ENCODE measurements at regions not wholly inside any gene's neighbourhood (a gene's known extent, or its start where the extent isn't known, plus 50 kb on each side); places are given as distances from the start of the nearest gene placed in this dataset.

DNA sequence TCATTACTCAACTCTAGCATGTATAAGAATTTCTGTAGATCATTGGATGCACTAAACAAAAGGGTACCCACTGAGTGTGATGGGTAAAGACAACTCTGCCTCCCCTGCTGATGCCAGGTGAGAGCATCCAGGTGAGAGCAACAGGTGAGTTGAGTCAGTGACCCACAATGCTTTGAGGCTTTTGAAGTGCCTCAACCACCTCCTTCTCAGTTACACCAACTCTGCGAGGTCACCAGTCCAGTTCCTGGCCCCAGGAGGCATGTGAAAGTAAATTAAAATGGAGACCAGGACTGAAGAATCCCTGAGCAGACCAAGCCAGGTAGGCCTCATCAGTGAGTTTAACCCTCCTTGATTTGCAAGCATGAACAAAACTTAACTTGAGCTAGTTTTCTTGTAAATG, 505.8 kb downstream of the EBF1 start:
- Mint-ChIP-seq H3K4me1 (ENCODE audit: insufficient read depth, unreplicated experiment) (peaks cover 16% of the 10 kb centered on the region), H3K27ac (ENCODE audit: low read depth, unreplicated experiment) (no peak overlapping the region), H3K4me3 (ENCODE audit: unreplicated experiment) (no peak overlapping the region), H3K9me3 (ENCODE audit: unreplicated experiment) (no peaks in the 10 kb centered on the region), H3K36me3 (ENCODE audit: insufficient read depth, unreplicated experiment) (no peaks in the 10 kb centered on the region), H3K27me3 (ENCODE audit: insufficient read depth, unreplicated experiment) (no peaks in the 10 kb centered on the region)
- CTCF ChIA-PET: interaction anchor here (0.9 to 1.0 kb wide), 2 partner anchors 9 to 178 kb away, joined by 3 to 4 read pairs; no protein-coding TSS in a partner anchor
- intact Hi-C loops (cut with micrococcal nuclease): no loop called here
- POLR2A ChIA-PET: no interaction called here
- no peak for DNase-seq (ENCODE audit: unreplicated experiment)
- TF ChIP-seq, protein P1, sequence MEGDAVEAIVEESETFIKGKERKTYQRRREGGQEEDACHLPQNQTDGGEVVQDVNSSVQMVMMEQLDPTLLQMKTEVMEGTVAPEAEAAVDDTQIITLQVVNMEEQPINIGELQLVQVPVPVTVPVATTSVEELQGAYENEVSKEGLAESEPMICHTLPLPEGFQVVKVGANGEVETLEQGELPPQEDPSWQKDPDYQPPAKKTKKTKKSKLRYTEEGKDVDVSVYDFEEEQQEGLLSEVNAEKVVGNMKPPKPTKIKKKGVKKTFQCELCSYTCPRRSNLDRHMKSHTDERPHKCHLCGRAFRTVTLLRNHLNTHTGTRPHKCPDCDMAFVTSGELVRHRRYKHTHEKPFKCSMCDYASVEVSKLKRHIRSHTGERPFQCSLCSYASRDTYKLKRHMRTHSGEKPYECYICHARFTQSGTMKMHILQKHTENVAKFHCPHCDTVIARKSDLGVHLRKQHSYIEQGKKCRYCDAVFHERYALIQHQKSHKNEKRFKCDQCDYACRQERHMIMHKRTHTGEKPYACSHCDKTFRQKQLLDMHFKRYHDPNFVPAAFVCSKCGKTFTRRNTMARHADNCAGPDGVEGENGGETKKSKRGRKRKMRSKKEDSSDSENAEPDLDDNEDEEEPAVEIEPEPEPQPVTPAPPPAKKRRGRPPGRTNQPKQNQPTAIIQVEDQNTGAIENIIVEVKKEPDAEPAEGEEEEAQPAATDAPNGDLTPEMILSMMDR (IDR thresholded peaks at IDR 0.05; ENCODE audit: unreplicated experiment): no peak
- no TSS peak for BruUV-seq (replicated peaks)

DNA sequence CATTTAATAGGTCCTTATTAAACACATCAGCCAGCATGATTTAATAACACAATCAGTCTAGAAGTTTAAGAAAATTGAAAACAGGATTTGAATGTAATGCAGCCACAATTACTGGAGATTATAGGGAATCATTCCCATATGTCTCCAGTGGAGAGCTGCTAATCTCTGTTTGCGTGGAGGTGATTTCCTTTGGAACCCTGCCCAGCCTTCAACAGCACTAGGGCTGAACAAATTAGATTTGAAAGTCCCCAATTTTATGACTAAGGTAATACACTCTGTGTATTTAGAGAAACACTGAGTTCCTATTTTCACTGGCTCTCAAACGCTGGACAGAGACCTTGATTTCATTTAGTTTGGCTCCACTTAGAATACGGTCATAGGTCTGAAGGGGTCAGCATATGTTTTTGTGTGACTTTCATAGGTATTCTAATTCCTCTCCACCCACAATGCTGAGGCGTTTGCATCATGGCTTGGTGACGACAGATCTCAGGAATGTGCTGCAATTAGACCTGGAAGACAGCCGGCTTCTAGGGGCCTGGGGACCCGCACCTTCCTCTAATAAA, 508.3 kb downstream of the EBF1 start:
- H3K9me3 Mint-ChIP-seq (ENCODE audit: unreplicated experiment): no peaks in the 10 kb centered on the region
- no TSS peak for BruUV-seq (replicated peaks)
- peak; percentile 62 for DNase-seq (ENCODE audit: unreplicated experiment)
- no peaks in the 10 kb centered on the region for H3K36me3 Mint-ChIP-seq (ENCODE audit: insufficient read depth, unreplicated experiment)
- no peak overlapping the region for H3K27ac Mint-ChIP-seq (ENCODE audit: low read depth, unreplicated experiment)
- H3K4me1 Mint-ChIP-seq (ENCODE audit: insufficient read depth, unreplicated experiment): peaks cover 16% of the 10 kb centered on the region
- ChIA-PET CTCF (interaction anchor here (0.7 kb wide), 2 partner anchors 9 to 104 kb away, joined by 3 read pairs; no protein-coding TSS in a partner anchor), POLR2A (no interaction called here)
- intact Hi-C loops (cut with micrococcal nuclease): no loop called here
- H3K27me3 Mint-ChIP-seq (ENCODE audit: insufficient read depth, unreplicated experiment): no peaks in the 10 kb centered on the region
- TF ChIP-seq, protein P1 (IDR thresholded peaks at IDR 0.05; ENCODE audit: unreplicated experiment): no peak
- H3K4me3 Mint-ChIP-seq (ENCODE audit: unreplicated experiment): no peak overlapping the region

DNA sequence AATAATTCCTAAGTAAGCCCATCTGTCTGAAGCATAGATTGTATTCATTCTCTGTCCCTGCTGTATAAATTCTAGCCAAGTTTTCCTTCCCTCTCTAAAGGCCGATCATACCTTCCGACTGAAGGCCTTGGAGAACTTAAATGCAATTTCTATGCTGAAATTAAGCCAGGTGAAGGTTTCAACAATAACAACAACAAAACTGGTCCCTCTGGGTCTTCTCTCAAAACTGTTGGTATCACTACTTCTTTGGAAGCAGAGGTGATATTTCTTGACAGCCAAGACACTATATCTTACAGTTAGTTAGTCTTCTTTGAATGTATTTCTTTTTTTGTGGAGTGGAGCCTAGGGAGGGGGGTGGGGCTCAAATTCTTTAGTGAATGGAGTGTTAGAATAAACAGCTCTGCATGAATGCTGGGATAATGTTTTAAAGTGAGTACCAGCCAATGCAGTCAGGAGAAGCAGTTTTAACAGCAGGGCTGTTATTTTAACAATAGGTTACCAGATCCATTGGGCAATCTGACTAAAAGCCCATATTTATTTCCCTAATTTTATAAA, 508.9 kb downstream of the EBF1 start:
- DNase-seq (ENCODE audit: unreplicated experiment): no peak
- no peak overlapping the region for H3K27ac Mint-ChIP-seq (ENCODE audit: low read depth, unreplicated experiment)
- no peak overlapping the region for H3K4me3 Mint-ChIP-seq (ENCODE audit: unreplicated experiment)
- intact Hi-C loops (cut with micrococcal nuclease): no loop called here
- no TSS peak for BruUV-seq (replicated peaks)
- ChIA-PET CTCF (interaction anchor here (0.5 to 0.7 kb wide), 4 partner anchors 10 to 363 kb away, joined by 3 read pairs; no protein-coding TSS in a partner anchor), POLR2A (interaction anchor here (0.8 kb wide), 1 partner anchor 11 kb away, joined by 3 read pairs; no protein-coding TSS in a partner anchor)
- no peaks in the 10 kb centered on the region for H3K9me3 Mint-ChIP-seq (ENCODE audit: unreplicated experiment)
- H3K36me3 Mint-ChIP-seq (ENCODE audit: insufficient read depth, unreplicated experiment): no peaks in the 10 kb centered on the region
- TF ChIP-seq, protein P1 (IDR thresholded peaks at IDR 0.05; ENCODE audit: unreplicated experiment): no peak
- peaks cover 16% of the 10 kb centered on the region for H3K4me1 Mint-ChIP-seq (ENCODE audit: insufficient read depth, unreplicated experiment)
- no peaks in the 10 kb centered on the region for H3K27me3 Mint-ChIP-seq (ENCODE audit: insufficient read depth, unreplicated experiment)

DNA sequence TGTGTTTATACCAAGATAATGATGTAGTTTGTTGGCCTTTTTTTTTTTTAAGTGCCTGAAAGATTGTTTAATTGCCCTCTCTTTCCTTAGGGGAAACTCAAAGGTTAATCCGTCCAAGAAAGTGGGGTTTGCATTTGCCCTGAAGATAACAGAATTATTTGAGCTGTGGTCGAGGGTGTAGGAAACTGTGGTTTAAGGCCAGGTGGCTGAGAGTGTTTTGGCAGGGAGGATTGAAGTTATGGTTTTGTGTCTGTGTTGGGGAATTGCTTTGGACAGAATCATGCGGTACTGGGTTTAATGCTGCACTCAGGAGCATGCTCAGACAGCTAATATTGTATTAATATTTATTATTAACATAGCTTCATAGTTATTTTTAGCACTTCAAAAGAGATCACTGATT, 509.8 kb downstream of the EBF1 start:
- no peak for DNase-seq (ENCODE audit: unreplicated experiment)
- H3K27ac Mint-ChIP-seq (ENCODE audit: low read depth, unreplicated experiment): no peak overlapping the region
- POLR2A ChIA-PET: interaction anchor here (0.6 to 0.8 kb wide), 2 partner anchors 10 to 48 kb away, joined by 3 read pairs; no protein-coding TSS in a partner anchor
- CTCF ChIA-PET: interaction anchor here (0.7 kb wide), 1 partner anchor 106 kb away, joined by 3 read pairs; no protein-coding TSS in a partner anchor
- no peak overlapping the region for H3K4me3 Mint-ChIP-seq (ENCODE audit: unreplicated experiment)
- TF ChIP-seq, protein P1 (IDR thresholded peaks at IDR 0.05; ENCODE audit: unreplicated experiment): no peak
- intact Hi-C loops (cut with micrococcal nuclease): no loop called here
- H3K36me3 Mint-ChIP-seq (ENCODE audit: insufficient read depth, unreplicated experiment): no peaks in the 10 kb centered on the region
- H3K9me3 Mint-ChIP-seq (ENCODE audit: unreplicated experiment): peaks cover 6% of the 10 kb centered on the region
- H3K4me1 Mint-ChIP-seq (ENCODE audit: insufficient read depth, unreplicated experiment): peaks cover 16% of the 10 kb centered on the region
- no TSS peak for BruUV-seq (replicated peaks)
- H3K27me3 Mint-ChIP-seq (ENCODE audit: insufficient read depth, unreplicated experiment): no peaks in the 10 kb centered on the region
